SK-N-SH (cell line): ENCODE measurements at regions not wholly inside any gene's neighbourhood (a gene's known extent, or its start where the extent isn't known, plus 50 kb on each side); places are given as distances from the start of the nearest gene placed in this dataset.
A peak's percentile ranks its signal among the peaks of the same experiment; 100 is the strongest.

Experiments used
- CTCF ChIA-PET: fragments of 300-600, 350-600 bp; formaldehyde crosslinking; extraction: SDS; loops from one replicate; lab custom pipeline; 2021; lab: Yijun Ruan, JAX
- POLR2A ChIA-PET: fragments of 350-600 bp; sonication (Branson Sonifier 250); formaldehyde crosslinking; extraction: SDS; loops from one replicate; lab custom pipeline; 2020; ENCODE audit warnings: antibody characterized with exemption, inconsistent platforms; lab: Yijun Ruan, JAX
- DNase-seq: peaks from one replicate; pipeline ENCODE4 v3.0.0; 2012
- H2AFZ ChIP-seq: fragments of 200-600 bp; sonication (generic); 2 replicates; pipeline ENCODE4 v1.8.1; 2016; ENCODE audit warnings: antibody characterized with exemption, mild to moderate bottlenecking, low read depth
- H3F3A ChIP-seq: fragments of 200-600 bp; sonication (generic); replicated peaks from 2 replicates; pipeline ENCODE3; 2016; ENCODE audit warnings: antibody characterized with exemption, mild to moderate bottlenecking; ENCODE audit not compliant: insufficient read depth
- H3K27ac ChIP-seq, 2 experiments: fragments of 200-500 bp in 1 of 2; fragments of 200-600 bp in 1 of 2; sonication (Bioruptor generic) in 1 of 2; sonication (generic), shearing (Covaris generic) in 1 of 2; 2 replicates each; pipeline versions ENCODE4 v1.5.1 to v1.6.1; 2014 to 2016; ENCODE audit warnings: low read depth in 2 of 2, inconsistent platforms in 1 of 2, low read length in 1 of 2, mild to moderate bottlenecking in 1 of 2, mixed read lengths in 1 of 2
- H3K27me3 ChIP-seq: fragments of 200-600 bp; sonication (generic), shearing (Covaris generic); 2 replicates; pipeline ENCODE4 v1.6.1; 2016; ENCODE audit warnings: mixed run types; ENCODE audit not compliant: insufficient read depth
- H3K36me3 ChIP-seq, 2 experiments: fragments of 200-500 bp in 1 of 2; fragments of 200-600 bp in 1 of 2; sonication (Bioruptor generic) in 1 of 2; sonication (generic) in 1 of 2; replicated peaks in 1 of 2; 2 replicates each; pipeline versions ENCODE3 to v1.5.1; 2014 to 2016; ENCODE audit warnings: low read length in 1 of 2, mild to moderate bottlenecking in 1 of 2; ENCODE audit not compliant: insufficient read depth in 2 of 2, control insufficient read depth in 1 of 2
- H3K4me1 ChIP-seq, 2 experiments: fragments of 200-500 bp in 1 of 2; fragments of 200-600 bp in 1 of 2; sonication (Bioruptor generic) in 1 of 2; sonication (generic), shearing (Covaris generic) in 1 of 2; 2 replicates each; pipeline versions ENCODE4 v1.5.1 to v1.6.1; 2014 to 2016; ENCODE audit warnings: low read depth in 1 of 2, low read length in 1 of 2, mixed run types in 1 of 2; ENCODE audit not compliant: insufficient read depth in 2 of 2, control insufficient read depth in 1 of 2
- H3K4me2 ChIP-seq: fragments of 200-600 bp; sonication (generic), shearing (Covaris generic); 2 replicates; pipeline ENCODE4 v1.6.1; 2017; ENCODE audit warnings: mixed run types
- H3K4me3 ChIP-seq, 2 experiments: fragments of 200-500 bp in 1 of 2; fragments of 200-600 bp in 1 of 2; sonication (Bioruptor generic) in 1 of 2; sonication (generic), shearing (Covaris generic) in 1 of 2; 2 replicates each; pipeline versions ENCODE4 v1.5.1 to v1.8.1; 2014 to 2016; ENCODE audit warnings: low read depth in 2 of 2, inconsistent platforms in 1 of 2, low read length in 1 of 2, mild to moderate bottlenecking in 1 of 2, mixed read lengths in 1 of 2, moderate library complexity in 1 of 2
- H3K79me2 ChIP-seq: fragments of 200-600 bp; sonication (generic); 2 replicates; pipeline ENCODE4 v1.8.1; 2017; ENCODE audit warnings: mild to moderate bottlenecking; ENCODE audit not compliant: insufficient read depth
- H3K9ac ChIP-seq: fragments of 200-600 bp; sonication (generic); 2 replicates; pipeline ENCODE4 v1.6.1; 2017; ENCODE audit warnings: mixed run types
- H3K9me2 ChIP-seq: fragments of 200-600 bp; sonication (generic); 2 replicates; pipeline ENCODE4 v1.6.1; 2017; ENCODE audit warnings: mixed run types
- H3K9me3 ChIP-seq: fragments of 200-600 bp; sonication (generic); 2 replicates; pipeline ENCODE4 v1.6.1; 2017; ENCODE audit warnings: mixed run types, mild to moderate bottlenecking, moderate library complexity
- H4K20me1 ChIP-seq: fragments of 200-600 bp; sonication (generic); 2 replicates; pipeline ENCODE4 v1.6.1; 2017; ENCODE audit warnings: mild to moderate bottlenecking, mixed run types; ENCODE audit not compliant: insufficient read depth
- ELF1 ChIP-seq: IDR thresholded peaks from 2 replicates; pipeline ENCODE4 v1.4.0; 2012
- EP300 ChIP-seq, 2 experiments: IDR thresholded peaks; 2 replicates each; pipeline versions ENCODE4 v1.4.0 to v1.6.1; 2012; ENCODE audit warnings: borderline replicate concordance in 1 of 2, low read depth in 1 of 2, low read length in 1 of 2
- GATA2 ChIP-seq: sonication (generic); formaldehyde crosslinking; IDR thresholded peaks from 2 replicates; pipeline ENCODE4 v1.5.0; 2020; ENCODE audit warnings: mild to moderate bottlenecking, missing genetic modification reagents
- JUND ChIP-seq: IDR thresholded peaks from 2 replicates; pipeline ENCODE4 v1.4.0; 2012
- MXI1 ChIP-seq: IDR thresholded peaks from 2 replicates; pipeline ENCODE4 v1.6.1; 2012; ENCODE audit warnings: mild to moderate bottlenecking, low read depth, low read length, improper control_type of control experiment
- NFIC ChIP-seq: IDR thresholded peaks from 2 replicates; pipeline ENCODE4 v1.4.0; 2012; ENCODE audit warnings: borderline replicate concordance
- PBX3 ChIP-seq: IDR thresholded peaks from 2 replicates; pipeline ENCODE4; 2012
- POLR2AphosphoS5 ChIP-seq: IDR thresholded peaks from 2 replicates; pipeline ENCODE4 v1.6.1; 2012; ENCODE audit warnings: low read depth, low read length
- RCOR1 ChIP-seq: fragments of 150-350 bp; IDR thresholded peaks from 2 replicates; pipeline ENCODE4 v1.6.1; 2017; ENCODE audit warnings: antibody characterized with exemption, low read length
- RFX5 ChIP-seq: IDR thresholded peaks from 2 replicates; pipeline ENCODE4 v1.6.1; 2012; ENCODE audit warnings: mild to moderate bottlenecking, improper control_type of control experiment, low read length
- SIN3A ChIP-seq: IDR thresholded peaks from 2 replicates; pipeline ENCODE4 v1.6.1; 2012; ENCODE audit warnings: low read depth, mild to moderate bottlenecking, low read length, moderate library complexity, borderline replicate concordance
- TAF1 ChIP-seq: IDR thresholded peaks from 2 replicates; pipeline ENCODE4 v1.6.1; 2012; ENCODE audit warnings: low read depth, mild to moderate bottlenecking, low read length, moderate library complexity, borderline replicate concordance
- TCF12 ChIP-seq: IDR thresholded peaks from 2 replicates; pipeline ENCODE4 v1.4.0; 2012
- TEAD4 ChIP-seq: IDR thresholded peaks from 2 replicates; pipeline ENCODE4 v1.4.0; 2012; ENCODE audit warnings: mild to moderate bottlenecking, borderline replicate concordance; ENCODE audit not compliant: insufficient read depth
- USF2 ChIP-seq: fragments of 150-350 bp; IDR thresholded peaks from 2 replicates; pipeline ENCODE4 v1.6.1; 2017; ENCODE audit warnings: antibody characterized with exemption, low read length, low read depth, borderline replicate concordance
- WGBS: methylation state at CpG from one replicate; pipeline ENCODE4 v1.1.6; 2017; ENCODE audit warnings: low lambda C conversion rate; 5-methylcytosine and 5-hydroxymethylcytosine counted together

- H3K79me2 ChIP-seq, result no peaks in the 10 kb centered on the region
- no peak overlapping the region for H3K27ac ChIP-seq
- TF ChIP-seq RFX5, result no peak
- no peak for TF ChIP-seq USF2
- no peak for TF ChIP-seq RCOR1
- no peak for TF ChIP-seq SIN3A
- no peak for TF ChIP-seq NFIC
- no peak for TF ChIP-seq TEAD4
- no peak for TF ChIP-seq ELF1
- no peak for TF ChIP-seq EP300 (IDR thresholded peaks at IDR 0.05; ENCODE audit: borderline replicate concordance in 1 of 2, low read depth in 1 of 2, low read length in 1 of 2)
- TF ChIP-seq GATA2, result no peak
- H3K4me2 ChIP-seq, result no peak overlapping the region
- peaks cover 19% of the 10 kb centered on the region for H3F3A ChIP-seq
- H3K36me3 ChIP-seq, result no peaks in the 10 kb centered on the region
- ChIA-PET POLR2A (no interaction called here), CTCF (interaction anchor here (1.4 kb wide), 1 partner anchor 188 kb away, joined by 4 read pairs; no protein-coding TSS in a partner anchor)
- H3K4me1 ChIP-seq, result no peaks in the 10 kb centered on the region
- H3K9ac ChIP-seq, result no peak overlapping the region
- H3K9me3 ChIP-seq, result no peaks in the 10 kb centered on the region
- peak overlapping the region; percentile 13; the same call in 1 of the 2 replicates for H2AFZ ChIP-seq
- no peaks in the 10 kb centered on the region for H3K9me2 ChIP-seq
- H4K20me1 ChIP-seq, result no peaks in the 10 kb centered on the region
- no peaks in the 10 kb centered on the region for H3K27me3 ChIP-seq
- no peak for DNase-seq
- no peak overlapping the region for H3K4me3 ChIP-seq
Measured at GRCh38 chr2:226077031-226077430, 677.5 kb downstream of the NYAP2 start.

GRCh38 chr2:226076529-226076928 lies 677.0 kb downstream of the NYAP2 start:
- H3K79me2 ChIP-seq, result no peaks in the 10 kb centered on the region
- no peaks in the 10 kb centered on the region for H4K20me1 ChIP-seq
- ChIA-PET CTCF (interaction anchor here (1.4 kb wide), 1 partner anchor 188 kb away, joined by 4 read pairs; no protein-coding TSS in a partner anchor), POLR2A (no interaction called here)
- TF ChIP-seq TEAD4 (0 out of 2 replicates have a peak, but pooled peaks have one; percentile 15), JUND (0 out of 2 replicates have a peak, but pooled peaks have one; percentile 43), MXI1 (no peak), USF2 (no peak), SIN3A (no peak), PBX3 (peak; percentile 78), TAF1 (no peak), TCF12 (peak; percentile 46; the same call in 1 of the 2 replicates), NFIC (peak; percentile 49), EP300 (IDR thresholded peaks at IDR 0.05; ENCODE audit: borderline replicate concordance in 1 of 2, low read depth in 1 of 2, low read length in 1 of 2) (peak in 1 of 2 experiments; percentile 38; a peak in 1 of 4 replicates), RCOR1 (no peak), POLR2AphosphoS5 (no peak)
- no peak for DNase-seq
- no peak overlapping the region; a peak in 1 of 4 replicates for H3K27ac ChIP-seq
- H3F3A ChIP-seq, result peaks cover 19% of the 10 kb centered on the region
- no peaks in the 10 kb centered on the region for H3K27me3 ChIP-seq
- no peak overlapping the region for H2AFZ ChIP-seq
- H3K36me3 ChIP-seq, result no peaks in the 10 kb centered on the region
- no peak overlapping the region for H3K4me3 ChIP-seq
- H3K4me2 ChIP-seq, result no peak overlapping the region
- H3K9me2 ChIP-seq, result no peaks in the 10 kb centered on the region
- no peaks in the 10 kb centered on the region for H3K9me3 ChIP-seq
- 34% methylated on average over 1 of the region's 1 CpG for WGBS
- H3K9ac ChIP-seq, result no peak overlapping the region
- H3K4me1 ChIP-seq, result no peaks in the 10 kb centered on the region
